ENCODE measurements at regions not wholly inside any gene's neighbourhood (a gene's known extent, or its start where the extent isn't known, plus 50 kb on each side); places are given as distances from the start of the nearest gene placed in this dataset.

GRCh38 chr20:5401277-5401875, 84.6 kb upstream of the PROKR2 start:
- Histone ChIP-seq H3K9ac (no peak overlapping the region), H3K79me2 (ENCODE audit: insufficient read depth) (no peaks in the 10 kb centered on the region), H4K20me1 (ENCODE audit: insufficient read depth) (no peaks in the 10 kb centered on the region), H3K9me2 (ENCODE audit: insufficient read depth) (no peaks in the 10 kb centered on the region), H3K4me1 (ENCODE audit: insufficient read depth) (no peaks in the 10 kb centered on the region), H2AFZ (no peak overlapping the region), H3K4me2 (ENCODE audit: unreplicated experiment) (no peak overlapping the region), H3K9me3 (ENCODE audit: low read depth) (no peaks in the 10 kb centered on the region), H3K36me3 (ENCODE audit: low read depth) (no peaks in the 10 kb centered on the region), H3F3A (ENCODE audit: insufficient read depth) (no peaks in the 10 kb centered on the region), H3K27ac (no peak overlapping the region), H3K4me3 (no peak overlapping the region), H3K27me3 (replicated peaks; ENCODE audit: insufficient read depth) (no peaks in the 10 kb centered on the region)
- 22 to 45% methylated on average over 2 of the region's 2 CpGs for WGBS, 2 experiments (ENCODE audit: low coverage in 1 of 2, low lambda C conversion rate in 2 of 2, missing lambda C conversion rate in 2 of 2)
- DNase-seq, result no peak
- TF ChIP-seq EZH2phosphoT487 (IDR thresholded peaks at IDR 0.05; ENCODE audit: insufficient read depth, low read depth), result no peak
- no peak for TF ChIP-seq EZH2 (IDR thresholded peaks at IDR 0.05; ENCODE audit: insufficient read depth, poor library complexity, severe bottlenecking)
- in situ Hi-C loops (cut with MboI), result no loop called here

- no peaks in the 10 kb centered on the region for H3K9me2 ChIP-seq (ENCODE audit: insufficient read depth)
- H3K9me3 ChIP-seq (ENCODE audit: low read depth), result no peaks in the 10 kb centered on the region
- in situ Hi-C loops (cut with MboI), result no loop called here
- H3F3A ChIP-seq (ENCODE audit: insufficient read depth), result no peaks in the 10 kb centered on the region
- no peak overlapping the region for H3K4me2 ChIP-seq (ENCODE audit: unreplicated experiment)
- peak; percentile 32 for DNase-seq
- no peak for TF ChIP-seq EZH2 (IDR thresholded peaks at IDR 0.05; ENCODE audit: insufficient read depth, poor library complexity, severe bottlenecking)
- no peak for TF ChIP-seq EZH2phosphoT487 (IDR thresholded peaks at IDR 0.05; ENCODE audit: insufficient read depth, low read depth)
- H3K4me1 ChIP-seq (ENCODE audit: insufficient read depth), result no peaks in the 10 kb centered on the region
- WGBS, 2 experiments (ENCODE audit: low coverage in 1 of 2, low lambda C conversion rate in 2 of 2, missing lambda C conversion rate in 2 of 2), result 6 to 10% methylated on average over 1 of the region's 1 CpG
- no peaks in the 10 kb centered on the region for H3K36me3 ChIP-seq (ENCODE audit: low read depth)
- H3K9ac ChIP-seq, result no peak overlapping the region
- H3K4me3 ChIP-seq, result no peak overlapping the region
- H2AFZ ChIP-seq, result no peak overlapping the region
- H3K27ac ChIP-seq, result no peak overlapping the region
- no peaks in the 10 kb centered on the region for H3K79me2 ChIP-seq (ENCODE audit: insufficient read depth)
- no peaks in the 10 kb centered on the region for H3K27me3 ChIP-seq (replicated peaks; ENCODE audit: insufficient read depth)
- no peaks in the 10 kb centered on the region for H4K20me1 ChIP-seq (ENCODE audit: insufficient read depth)
Measured at GRCh38 chr20:5400164-5400762, 83.5 kb upstream of the PROKR2 start.

- no peaks in the 10 kb centered on the region for H3K27me3 ChIP-seq (replicated peaks; ENCODE audit: insufficient read depth)
- in situ Hi-C loops (cut with MboI), result no loop called here
- no peaks in the 10 kb centered on the region for H4K20me1 ChIP-seq (ENCODE audit: insufficient read depth)
- H3K4me3 ChIP-seq, result no peak overlapping the region
- H3K9ac ChIP-seq, result no peak overlapping the region
- no peaks in the 10 kb centered on the region for H3K4me1 ChIP-seq (ENCODE audit: insufficient read depth)
- TF ChIP-seq EZH2 (IDR thresholded peaks at IDR 0.05; ENCODE audit: insufficient read depth, poor library complexity, severe bottlenecking) (no peak), EZH2phosphoT487 (IDR thresholded peaks at IDR 0.05; ENCODE audit: insufficient read depth, low read depth) (no peak)
- no peak overlapping the region for H3K27ac ChIP-seq
- H3F3A ChIP-seq (ENCODE audit: insufficient read depth), result no peaks in the 10 kb centered on the region
- no peaks in the 10 kb centered on the region for H3K9me3 ChIP-seq (ENCODE audit: low read depth)
- no peaks in the 10 kb centered on the region for H3K36me3 ChIP-seq (ENCODE audit: low read depth)
- H3K9me2 ChIP-seq (ENCODE audit: insufficient read depth), result no peaks in the 10 kb centered on the region
- WGBS, 2 experiments (ENCODE audit: low coverage in 1 of 2, low lambda C conversion rate in 2 of 2, missing lambda C conversion rate in 2 of 2), result 22 to 32% methylated on average over 2 of the region's 2 CpGs
- H3K79me2 ChIP-seq (ENCODE audit: insufficient read depth), result no peaks in the 10 kb centered on the region
- DNase-seq, result no peak
- H3K4me2 ChIP-seq (ENCODE audit: unreplicated experiment), result no peak overlapping the region
- H2AFZ ChIP-seq, result no peak overlapping the region
Measured at GRCh38 chr20:5397393-5397792, 80.6 kb upstream of the PROKR2 start.

- no peak overlapping the region for H3K4me2 ChIP-seq (ENCODE audit: unreplicated experiment)
- WGBS, 2 experiments (ENCODE audit: low coverage in 1 of 2, low lambda C conversion rate in 2 of 2, missing lambda C conversion rate in 2 of 2), result 28 to 29% methylated on average over 9 of the region's 9 CpGs
- no peak overlapping the region for H3K9ac ChIP-seq
- in situ Hi-C loops (cut with MboI), result no loop called here
- H4K20me1 ChIP-seq (ENCODE audit: insufficient read depth), result no peaks in the 10 kb centered on the region
- no peak overlapping the region for H2AFZ ChIP-seq
- no peaks in the 10 kb centered on the region for H3K79me2 ChIP-seq (ENCODE audit: insufficient read depth)
- no peak for DNase-seq
- no peaks in the 10 kb centered on the region for H3K9me3 ChIP-seq (ENCODE audit: low read depth)
- TF ChIP-seq EZH2phosphoT487 (IDR thresholded peaks at IDR 0.05; ENCODE audit: insufficient read depth, low read depth) (no peak), EZH2 (IDR thresholded peaks at IDR 0.05; ENCODE audit: insufficient read depth, poor library complexity, severe bottlenecking) (no peak)
- H3K4me1 ChIP-seq (ENCODE audit: insufficient read depth), result no peaks in the 10 kb centered on the region
- no peaks in the 10 kb centered on the region for H3K27me3 ChIP-seq (replicated peaks; ENCODE audit: insufficient read depth)
- no peaks in the 10 kb centered on the region for H3K36me3 ChIP-seq (ENCODE audit: low read depth)
- H3F3A ChIP-seq (ENCODE audit: insufficient read depth), result no peaks in the 10 kb centered on the region
- H3K27ac ChIP-seq, result no peak overlapping the region
- H3K9me2 ChIP-seq (ENCODE audit: insufficient read depth), result no peaks in the 10 kb centered on the region
- H3K4me3 ChIP-seq, result no peak overlapping the region
Measured at GRCh38 chr20:5395932-5396727, 79.4 kb upstream of the PROKR2 start.
